Natural killer cell treated with Interleukin-12 subunit alpha and Interleukin-12 subunit beta and Interleukin-15 and Interleukin-18, amount 100 ng/mL, for 72 hours (primary cell): ENCODE measurements at regions not wholly inside any gene's neighbourhood (a gene's known extent, or its start where the extent isn't known, plus 50 kb on each side); places are given as distances from the start of the nearest gene placed in this dataset.

Experiments used
- ATAC-seq, 2 donors: fragments of 150-1000 bp; cut with Tn5 transposase in 1 of 2; sonication (Bioruptor Pico), chemical (Tn5 transposase) in 1 of 2; 2 replicates each; pipeline ENCODE4 v1.10.0; 2021
- DNase-seq: peaks from one replicate; pipeline ENCODE4 v3.0.0; 2022; ENCODE audit warnings: low spot score
- H3K27ac Mint-ChIP-seq, 2 donors: 1 replicate in 1 of 2; 2 replicates in 1 of 2; pipeline ENCODE4 v1.8.0; 2022; ENCODE audit warnings: mixed read lengths in 2 of 2, mild to moderate bottlenecking in 1 of 2, moderate library complexity in 1 of 2
- H3K27me3 Mint-ChIP-seq, 2 donors: 1 replicate in 1 of 2; 2 replicates in 1 of 2; pipeline ENCODE4 v1.8.0; 2022; ENCODE audit warnings: mixed read lengths in 2 of 2
- H3K36me3 Mint-ChIP-seq: one replicate; pipeline ENCODE4 v1.8.0; 2022; ENCODE audit warnings: mixed read lengths
- H3K4me1 Mint-ChIP-seq, 2 donors: 1 replicate in 1 of 2; 2 replicates in 1 of 2; pipeline ENCODE4 v1.8.0; 2022; ENCODE audit warnings: low read depth in 2 of 2, mixed read lengths in 2 of 2, mild to moderate bottlenecking in 1 of 2
- H3K4me3 Mint-ChIP-seq: one replicate; pipeline ENCODE4 v1.8.0; 2022; ENCODE audit warnings: mixed read lengths
- H3K9me3 Mint-ChIP-seq: 2 replicates; pipeline ENCODE4 v1.8.0; 2022; ENCODE audit warnings: mixed read lengths

- Mint-ChIP-seq H3K4me3 (no peak overlapping the region), H3K9me3 (peaks cover 21% of the 10 kb centered on the region), H3K4me1 (no peaks in the 10 kb centered on the region), H3K27me3 (no peaks in the 10 kb centered on the region), H3K36me3 (peaks cover 8% of the 10 kb centered on the region), H3K27ac (no peak overlapping the region)
- DNase-seq: no peak
- ATAC-seq: no peak
These were observed 646.2 kb downstream of the ADGRL2 start for GRCh38 chr1:82446955-82447354.

DNA sequence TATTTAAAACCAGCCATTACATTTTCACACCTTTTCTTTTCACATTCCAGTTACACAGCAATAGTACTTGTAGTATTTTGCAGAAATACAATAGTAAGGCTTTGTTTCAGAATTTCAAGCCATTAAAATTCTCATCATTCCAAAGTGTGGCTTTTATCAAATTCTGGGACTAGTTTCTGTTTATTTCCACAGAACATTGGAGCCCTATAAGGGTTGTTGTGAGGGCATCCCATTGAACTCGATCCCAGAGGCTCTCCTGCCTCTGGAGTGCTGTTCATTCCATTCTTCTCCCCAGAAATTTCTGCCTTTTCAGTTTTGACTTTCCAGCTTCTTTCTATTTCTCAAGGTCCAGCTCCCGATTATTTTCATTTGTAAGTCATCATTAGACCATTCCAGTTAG, 645.5 kb downstream of the ADGRL2 start:
- peaks cover 4% of the 10 kb centered on the region for H3K36me3 Mint-ChIP-seq
- H3K27ac Mint-ChIP-seq: no peak overlapping the region
- ATAC-seq: no peak
- H3K27me3 Mint-ChIP-seq: no peaks in the 10 kb centered on the region
- no peak overlapping the region for H3K4me3 Mint-ChIP-seq
- H3K9me3 Mint-ChIP-seq: peaks cover 19% of the 10 kb centered on the region
- DNase-seq: no peak
- no peaks in the 10 kb centered on the region for H3K4me1 Mint-ChIP-seq

GRCh38 chr1:82445827-82446226, 645.1 kb downstream of the ADGRL2 start:
- no peak for ATAC-seq
- DNase-seq: no peak
- H3K27ac Mint-ChIP-seq: no peak overlapping the region
- no peaks in the 10 kb centered on the region for H3K4me1 Mint-ChIP-seq
- no peak overlapping the region for H3K4me3 Mint-ChIP-seq
- no peaks in the 10 kb centered on the region for H3K27me3 Mint-ChIP-seq
- peaks cover 19% of the 10 kb centered on the region for H3K9me3 Mint-ChIP-seq
- H3K36me3 Mint-ChIP-seq: peaks cover 4% of the 10 kb centered on the region

DNA sequence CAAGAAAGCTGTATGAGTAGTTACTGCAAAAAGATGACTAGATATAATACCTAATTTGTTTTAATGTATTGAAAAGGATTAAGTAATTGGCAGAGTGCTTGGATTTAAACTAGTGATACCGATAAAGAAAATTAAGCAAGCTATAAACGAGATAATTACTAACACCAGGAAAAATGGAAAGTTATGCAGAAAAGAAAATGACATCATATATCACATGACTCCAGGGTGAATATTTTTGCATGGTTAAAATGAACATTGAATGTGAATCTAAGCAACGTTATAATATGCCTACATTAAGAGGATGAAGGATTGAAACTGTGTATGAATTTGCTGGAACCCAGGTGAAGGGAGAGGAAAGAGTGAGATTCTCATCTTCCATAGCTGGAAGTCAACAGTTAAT, 644.4 kb downstream of the ADGRL2 start:
- peaks cover 18% of the 10 kb centered on the region for H3K9me3 Mint-ChIP-seq

DNA sequence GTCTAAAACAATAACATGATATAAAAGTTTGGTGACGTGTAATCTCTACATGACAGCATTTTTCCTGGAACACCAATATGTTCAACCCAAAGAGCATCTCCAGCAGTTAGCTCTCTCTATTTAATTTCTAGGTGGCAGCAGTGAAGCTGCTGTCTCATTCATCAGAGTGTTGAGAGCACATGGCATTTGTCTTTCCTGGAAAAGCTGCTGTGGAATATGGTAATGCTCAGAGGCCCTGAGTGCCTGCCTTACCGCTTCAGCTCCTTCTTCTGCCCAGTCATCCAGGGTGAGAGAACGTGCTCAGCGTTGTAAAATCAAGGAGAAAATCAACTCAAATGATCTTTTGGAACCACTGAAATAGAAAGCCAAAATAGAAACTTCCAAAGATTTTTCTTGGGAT, 640.7 kb downstream of the ADGRL2 start:
- H3K4me3 Mint-ChIP-seq: no peak overlapping the region
- ATAC-seq: no peak
- H3K9me3 Mint-ChIP-seq: peaks cover 11% of the 10 kb centered on the region
- H3K36me3 Mint-ChIP-seq: no peaks in the 10 kb centered on the region
- DNase-seq: no peak
- no peaks in the 10 kb centered on the region for H3K4me1 Mint-ChIP-seq
- no peaks in the 10 kb centered on the region for H3K27me3 Mint-ChIP-seq
- H3K27ac Mint-ChIP-seq: no peak overlapping the region

More for the DNA sequence above, 644.4 kb downstream of the ADGRL2 start:
- no peak overlapping the region for H3K27ac Mint-ChIP-seq
- no peak overlapping the region for H3K4me3 Mint-ChIP-seq
- no peaks in the 10 kb centered on the region for H3K4me1 Mint-ChIP-seq
- H3K27me3 Mint-ChIP-seq: no peaks in the 10 kb centered on the region
- no peak for DNase-seq
- peaks cover 4% of the 10 kb centered on the region for H3K36me3 Mint-ChIP-seq
- no peak for ATAC-seq

- Mint-ChIP-seq H3K36me3 (no peaks in the 10 kb centered on the region), H3K27ac (no peak overlapping the region), H3K27me3 (no peaks in the 10 kb centered on the region), H3K4me1 (no peaks in the 10 kb centered on the region), H3K4me3 (no peak overlapping the region), H3K9me3 (peaks cover 4% of the 10 kb centered on the region)
- DNase-seq: no peak
- no peak for ATAC-seq
These were observed 622.6 kb downstream of the ADGRL2 start for GRCh38 chr1:82423174-82423815.

DNA sequence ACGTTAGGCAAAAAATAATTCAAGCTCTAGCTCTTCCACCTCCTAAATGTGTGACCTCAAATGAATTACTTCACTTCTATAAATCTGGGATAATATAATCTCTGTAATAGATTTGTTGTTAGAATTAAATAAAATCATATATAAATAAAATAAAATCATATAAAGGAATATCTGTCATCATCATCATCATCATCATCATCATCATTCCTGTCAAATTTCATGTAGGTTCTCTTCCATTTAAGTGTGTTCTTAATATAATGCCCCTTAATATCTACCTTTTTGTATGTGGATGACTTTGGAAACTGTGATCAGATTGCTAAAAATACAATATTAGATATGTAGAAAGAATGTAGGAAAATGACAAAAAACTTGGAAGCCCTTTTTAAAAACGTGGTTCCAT, 621.0 kb downstream of the ADGRL2 start:
- DNase-seq: no peak
- Mint-ChIP-seq H3K4me3 (no peak overlapping the region), H3K9me3 (peaks cover 4% of the 10 kb centered on the region), H3K4me1 (no peaks in the 10 kb centered on the region), H3K27ac (no peak overlapping the region), H3K36me3 (no peaks in the 10 kb centered on the region), H3K27me3 (no peaks in the 10 kb centered on the region)
- ATAC-seq: no peak

DNA sequence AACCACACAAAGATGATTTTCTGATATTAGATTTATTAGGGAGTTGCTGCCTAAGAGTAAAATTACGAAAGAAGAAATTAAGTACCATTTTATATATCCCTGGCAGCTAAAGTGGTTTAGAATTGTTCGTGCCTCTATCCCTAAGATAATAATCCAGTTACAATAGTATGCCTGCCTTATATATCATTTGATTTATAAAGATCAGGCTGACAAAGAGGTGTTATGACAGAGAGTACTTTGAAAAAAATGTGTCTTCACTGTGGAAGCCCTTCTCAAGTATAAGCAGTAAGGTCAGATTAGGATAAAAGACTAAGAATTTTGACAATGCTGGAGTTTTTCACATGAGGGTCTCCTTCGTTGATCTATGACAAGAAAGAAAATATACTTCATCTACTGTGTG, 619.9 kb downstream of the ADGRL2 start:
- Mint-ChIP-seq H3K27ac (no peak overlapping the region), H3K27me3 (no peaks in the 10 kb centered on the region), H3K4me1 (no peaks in the 10 kb centered on the region), H3K9me3 (peaks cover 2% of the 10 kb centered on the region), H3K4me3 (no peak overlapping the region), H3K36me3 (no peaks in the 10 kb centered on the region)
- ATAC-seq (no peak), DNase-seq (no peak)

DNA sequence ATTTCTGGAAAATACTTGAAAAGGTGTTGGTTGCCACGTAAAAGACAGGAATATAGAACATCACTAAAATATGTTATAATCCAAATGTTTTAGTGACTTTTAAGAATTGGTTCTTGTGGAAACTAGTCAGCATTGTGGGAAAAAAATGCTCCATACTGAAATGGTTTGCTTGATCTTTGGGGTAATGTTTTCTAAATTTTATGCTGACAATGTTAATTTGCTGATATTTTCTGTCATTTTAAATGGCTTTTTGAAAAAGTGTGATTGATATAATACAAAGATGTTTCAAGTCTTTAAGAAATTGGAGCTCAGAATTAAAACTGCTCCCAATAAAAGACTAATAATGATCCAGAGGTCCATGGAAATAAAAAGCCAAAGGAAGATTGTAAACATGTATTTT, 610.9 kb downstream of the ADGRL2 start:
- Mint-ChIP-seq H3K9me3 (peaks cover 5% of the 10 kb centered on the region), H3K36me3 (no peaks in the 10 kb centered on the region), H3K27me3 (no peaks in the 10 kb centered on the region), H3K4me1 (no peaks in the 10 kb centered on the region), H3K4me3 (no peak overlapping the region), H3K27ac (no peak overlapping the region)
- DNase-seq (no peak), ATAC-seq (no peak)

GRCh38 chr1:82405333-82405732, 604.6 kb downstream of the ADGRL2 start:
- peaks cover 14% of the 10 kb centered on the region for H3K9me3 Mint-ChIP-seq
- H3K4me1 Mint-ChIP-seq: no peaks in the 10 kb centered on the region
- H3K27me3 Mint-ChIP-seq: no peaks in the 10 kb centered on the region
- no peak for DNase-seq
- no peak overlapping the region for H3K27ac Mint-ChIP-seq
- H3K36me3 Mint-ChIP-seq: no peaks in the 10 kb centered on the region
- H3K4me3 Mint-ChIP-seq: no peak overlapping the region
- no peak for ATAC-seq

DNA sequence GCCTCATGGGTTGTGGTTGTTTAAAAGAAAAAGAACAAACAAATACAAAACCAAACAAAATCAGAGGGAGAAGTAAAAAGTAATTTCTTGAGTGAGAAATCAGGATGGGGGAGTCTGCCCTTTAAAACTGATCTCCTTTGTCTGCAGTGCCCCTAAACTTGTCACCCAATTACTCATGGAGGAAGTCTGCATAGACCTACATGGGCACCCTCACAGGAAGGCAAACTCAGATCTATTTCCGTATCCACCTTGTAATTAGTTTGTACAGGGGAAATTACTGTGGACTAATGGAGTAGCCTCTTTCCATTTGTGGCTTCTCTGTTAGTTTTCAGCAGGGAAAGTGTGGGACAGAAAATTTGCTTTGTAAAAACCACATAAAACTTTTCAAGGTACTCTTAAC, 600.4 kb downstream of the ADGRL2 start:
- Mint-ChIP-seq H3K9me3 (peaks cover 10% of the 10 kb centered on the region), H3K27me3 (no peaks in the 10 kb centered on the region), H3K27ac (no peak overlapping the region), H3K4me3 (no peak overlapping the region), H3K4me1 (no peaks in the 10 kb centered on the region), H3K36me3 (no peaks in the 10 kb centered on the region)
- no peak for ATAC-seq
- DNase-seq: no peak

GRCh38 chr1:82400521-82400920, 599.8 kb downstream of the ADGRL2 start:
- no peak overlapping the region for H3K27ac Mint-ChIP-seq
- H3K9me3 Mint-ChIP-seq: peaks cover 10% of the 10 kb centered on the region

DNA sequence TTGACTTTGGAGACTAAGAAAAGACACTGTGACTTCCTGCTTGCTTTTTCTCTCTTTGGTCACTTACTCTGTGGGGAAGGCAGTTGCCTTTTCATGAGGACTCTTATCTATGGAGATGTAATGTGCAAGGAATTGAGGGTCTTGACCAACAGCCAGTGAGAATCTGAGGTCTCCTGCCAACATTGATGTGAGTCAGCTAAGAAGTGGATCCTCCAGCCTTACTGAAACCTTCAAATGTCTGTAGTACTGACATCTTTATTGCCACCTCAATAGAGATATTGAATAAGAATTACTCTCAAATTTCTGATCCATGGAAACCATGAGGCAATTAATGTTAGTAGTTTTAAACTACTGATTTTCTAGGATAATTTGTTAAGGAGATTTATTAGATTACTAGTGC, 598.4 kb downstream of the ADGRL2 start:
- no peak overlapping the region for H3K27ac Mint-ChIP-seq
- ATAC-seq: no peak
- no peak overlapping the region for H3K4me3 Mint-ChIP-seq
- H3K36me3 Mint-ChIP-seq: no peaks in the 10 kb centered on the region
- H3K4me1 Mint-ChIP-seq: no peaks in the 10 kb centered on the region
- no peaks in the 10 kb centered on the region for H3K27me3 Mint-ChIP-seq
- no peak for DNase-seq
- peaks cover 6% of the 10 kb centered on the region for H3K9me3 Mint-ChIP-seq

More at GRCh38 chr1:82400521-82400920, 599.8 kb downstream of the ADGRL2 start:
- no peak for ATAC-seq
- H3K4me1 Mint-ChIP-seq: no peaks in the 10 kb centered on the region
- no peaks in the 10 kb centered on the region for H3K36me3 Mint-ChIP-seq
- H3K4me3 Mint-ChIP-seq: no peak overlapping the region
- no peaks in the 10 kb centered on the region for H3K27me3 Mint-ChIP-seq
- DNase-seq: no peak

GRCh38 chr1:82398357-82398756, 597.6 kb downstream of the ADGRL2 start:
- Mint-ChIP-seq H3K9me3 (peaks cover 6% of the 10 kb centered on the region), H3K4me1 (no peaks in the 10 kb centered on the region), H3K4me3 (no peak overlapping the region), H3K36me3 (no peaks in the 10 kb centered on the region), H3K27me3 (no peaks in the 10 kb centered on the region), H3K27ac (no peak overlapping the region)
- ATAC-seq (no peak), DNase-seq (no peak)

GRCh38 chr1:82395440-82395839, 594.7 kb downstream of the ADGRL2 start:
- H3K27me3 Mint-ChIP-seq: no peaks in the 10 kb centered on the region
- H3K36me3 Mint-ChIP-seq: no peaks in the 10 kb centered on the region
- H3K4me3 Mint-ChIP-seq: no peak overlapping the region
- peaks cover 6% of the 10 kb centered on the region for H3K9me3 Mint-ChIP-seq
- no peak for DNase-seq
- ATAC-seq: no peak
- H3K4me1 Mint-ChIP-seq: no peaks in the 10 kb centered on the region
- no peak overlapping the region for H3K27ac Mint-ChIP-seq
